ENCODE measurements at regions not wholly inside any gene's neighbourhood (a gene's known extent, or its start where the extent isn't known, plus 50 kb on each side); places are given as distances from the start of the nearest gene placed in this dataset.

- H3K27ac Mint-ChIP-seq (ENCODE audit: unreplicated experiment), result no peak overlapping the region
- DNase-seq (ENCODE audit: low read depth), result no peak
- FAIRE-seq, result no peak
Measured at GRCh38 chr1:118711356-118711755, 276.8 kb downstream of the TBX15 start.

GRCh38 chr1:118698911-118699310, 289.2 kb downstream of the TBX15 start:
- Mint-ChIP-seq H3K36me3 (ENCODE audit: low read depth, unreplicated experiment) (no peaks in the 10 kb centered on the region), H3K4me1 (ENCODE audit: low read depth, unreplicated experiment) (no peaks in the 10 kb centered on the region), H3K27me3 (ENCODE audit: low read depth, unreplicated experiment) (peaks cover 1% of the 10 kb centered on the region), H3K27ac (ENCODE audit: unreplicated experiment) (no peak overlapping the region), H3K4me3 (ENCODE audit: unreplicated experiment) (no peak overlapping the region), H3K9me3 (ENCODE audit: unreplicated experiment) (peaks cover 9% of the 10 kb centered on the region)
- Histone ChIP-seq H3K36me3 (ENCODE audit: insufficient read depth, low read length) (no peaks in the 10 kb centered on the region), H4K20me1 (ENCODE audit: insufficient read depth, low read length) (no peaks in the 10 kb centered on the region), H3K9ac (ENCODE audit: low read length) (no peak overlapping the region), H2AFZ (ENCODE audit: low read depth, low read length) (no peak overlapping the region), H3K4me1 (ENCODE audit: insufficient read depth, low read length) (no peaks in the 10 kb centered on the region), H3K27me3 (ENCODE audit: insufficient read depth, low read length) (no peaks in the 10 kb centered on the region), H3K27ac (ENCODE audit: low read depth, low read length) (no peak overlapping the region), H3K4me2 (ENCODE audit: low read length) (no peak overlapping the region), H3K79me2 (ENCODE audit: insufficient read depth, low read length) (no peaks in the 10 kb centered on the region), H3K9me3 (ENCODE audit: insufficient read depth, low read depth, low read length) (no peaks in the 10 kb centered on the region), H3K4me3 (ENCODE audit: insufficient read depth, low read depth, low read length) (no peak overlapping the region)
- DNase-seq (ENCODE audit: low read depth), result no peak
- no peak for FAIRE-seq
- TF ChIP-seq EZH2 (IDR thresholded peaks at IDR 0.05; ENCODE audit: insufficient read depth, low read length) (no peak), CTCF (IDR thresholded peaks at IDR 0.05; ENCODE audit: insufficient read depth, low read depth, low read length) (no peak)

More at GRCh38 chr1:118711356-118711755, 276.8 kb downstream of the TBX15 start:
- H3K9ac ChIP-seq (ENCODE audit: low read length), result no peak overlapping the region
- Mint-ChIP-seq H3K9me3 (ENCODE audit: unreplicated experiment) (peaks cover 2% of the 10 kb centered on the region), H3K4me3 (ENCODE audit: unreplicated experiment) (no peak overlapping the region), H3K4me1 (ENCODE audit: low read depth, unreplicated experiment) (no peaks in the 10 kb centered on the region), H3K27me3 (ENCODE audit: low read depth, unreplicated experiment) (no peaks in the 10 kb centered on the region), H3K36me3 (ENCODE audit: low read depth, unreplicated experiment) (no peaks in the 10 kb centered on the region)
- no peaks in the 10 kb centered on the region for H3K9me3 ChIP-seq (ENCODE audit: insufficient read depth, low read depth, low read length)
- H3K27ac ChIP-seq (ENCODE audit: low read depth, low read length), result no peak overlapping the region
- no peak overlapping the region for H3K4me2 ChIP-seq (ENCODE audit: low read length)
- H3K36me3 ChIP-seq (ENCODE audit: insufficient read depth, low read length), result no peaks in the 10 kb centered on the region
- no peak overlapping the region for H2AFZ ChIP-seq (ENCODE audit: low read depth, low read length)
- H3K4me1 ChIP-seq (ENCODE audit: insufficient read depth, low read length), result no peaks in the 10 kb centered on the region
- TF ChIP-seq CTCF (IDR thresholded peaks at IDR 0.05; ENCODE audit: insufficient read depth, low read depth, low read length), result no peak
- no peak for TF ChIP-seq EZH2 (IDR thresholded peaks at IDR 0.05; ENCODE audit: insufficient read depth, low read length)
- no peaks in the 10 kb centered on the region for H3K79me2 ChIP-seq (ENCODE audit: insufficient read depth, low read length)
- H3K27me3 ChIP-seq (ENCODE audit: insufficient read depth, low read length), result no peaks in the 10 kb centered on the region
- H4K20me1 ChIP-seq (ENCODE audit: insufficient read depth, low read length), result no peaks in the 10 kb centered on the region
- H3K4me3 ChIP-seq (ENCODE audit: insufficient read depth, low read depth, low read length), result no peak overlapping the region

GRCh38 chr1:118692143-118692542, 296.0 kb downstream of the TBX15 start:
- Mint-ChIP-seq H3K27ac (ENCODE audit: unreplicated experiment) (no peak overlapping the region), H3K9me3 (ENCODE audit: unreplicated experiment) (peaks cover 6% of the 10 kb centered on the region), H3K4me3 (ENCODE audit: unreplicated experiment) (no peak overlapping the region), H3K4me1 (ENCODE audit: low read depth, unreplicated experiment) (no peaks in the 10 kb centered on the region), H3K36me3 (ENCODE audit: low read depth, unreplicated experiment) (no peaks in the 10 kb centered on the region), H3K27me3 (ENCODE audit: low read depth, unreplicated experiment) (no peaks in the 10 kb centered on the region)
- Histone ChIP-seq H3K9ac (ENCODE audit: low read length) (no peak overlapping the region), H3K79me2 (ENCODE audit: insufficient read depth, low read length) (no peaks in the 10 kb centered on the region), H3K4me2 (ENCODE audit: low read length) (no peak overlapping the region), H3K4me3 (ENCODE audit: insufficient read depth, low read depth, low read length) (no peak overlapping the region), H3K9me3 (ENCODE audit: insufficient read depth, low read depth, low read length) (no peaks in the 10 kb centered on the region), H4K20me1 (ENCODE audit: insufficient read depth, low read length) (no peaks in the 10 kb centered on the region), H3K27me3 (ENCODE audit: insufficient read depth, low read length) (no peaks in the 10 kb centered on the region), H3K36me3 (ENCODE audit: insufficient read depth, low read length) (no peaks in the 10 kb centered on the region), H3K4me1 (ENCODE audit: insufficient read depth, low read length) (no peaks in the 10 kb centered on the region), H3K27ac (ENCODE audit: low read depth, low read length) (no peak overlapping the region), H2AFZ (ENCODE audit: low read depth, low read length) (no peak overlapping the region)
- DNase-seq (ENCODE audit: low read depth), result no peak
- TF ChIP-seq EZH2 (IDR thresholded peaks at IDR 0.05; ENCODE audit: insufficient read depth, low read length) (no peak), CTCF (IDR thresholded peaks at IDR 0.05; ENCODE audit: insufficient read depth, low read depth, low read length) (no peak)
- no peak for FAIRE-seq

Measured in astrocyte (in vitro differentiated cells and primary cell).